ENCODE measurements at regions not wholly inside any gene's neighbourhood (a gene's known extent, or its start where the extent isn't known, plus 50 kb on each side); places are given as distances from the start of the nearest gene placed in this dataset.

- Histone ChIP-seq H3K4me2 (ENCODE audit: low read length) (peak overlapping the region; percentile 73), H3F3A (ENCODE audit: low read length, unreplicated experiment) (no peaks in the 10 kb centered on the region), H3K9me3 (ENCODE audit: low read length) (no peaks in the 10 kb centered on the region), H3K36me3 (ENCODE audit: low read depth, low read length) (no peaks in the 10 kb centered on the region), H3K4me3 (ENCODE audit: low read length) (peak overlapping the region; percentile 36; the same call in 1 of the 2 replicates), H3K27me3 (ENCODE audit: low read length) (no peaks in the 10 kb centered on the region), H2AFZ (ENCODE audit: low read length) (peak overlapping the region; percentile 62), H3K4me1 (ENCODE audit: insufficient read depth, low read length) (peaks cover 54% of the 10 kb centered on the region), H3K9ac (ENCODE audit: low read length) (peak overlapping the region; percentile 87), H3K79me2 (ENCODE audit: low read length) (no peaks in the 10 kb centered on the region), H3K9me2 (replicated peaks; ENCODE audit: low read length) (no peaks in the 10 kb centered on the region), H4K20me1 (ENCODE audit: low read length) (no peaks in the 10 kb centered on the region), H3K27ac (ENCODE audit: low read length) (peak overlapping the region; percentile 96)
- POLR2A ChIA-PET (ENCODE audit: unreplicated experiment), result interaction anchor here (0.7 kb wide), 3 partner anchors 92 to 293 kb away, joined by 3 to 6 read pairs (median 4); no protein-coding TSS in a partner anchor
- TSS peak; percentile 98 for BruUV-seq (replicated peaks)
- CTCF ChIA-PET, result interaction anchor here (0.6 kb wide), 1 partner anchor 46 kb away, joined by 4 read pairs; no protein-coding TSS in a partner anchor
- DNase-seq, result peak; percentile 89
- peak; percentile 60 for ATAC-seq
- TF ChIP-seq EZH2 (IDR thresholded peaks at IDR 0.05; ENCODE audit: low read length, unreplicated experiment), result no peak
- TF ChIP-seq CTCF (conservative IDR thresholded peaks at IDR 0.05; ENCODE audit: low read depth, low read length), result peak; percentile 21; the same call in 1 of the 2 replicates
- intact Hi-C loops (cut with micrococcal nuclease), result loop anchor here (1.0 kb wide), 1 partner anchor 25 kb away; no protein-coding TSS in a partner anchor
Observed at GRCh38 chr20:50415021-50415515, 95.1 kb upstream of the PTPN1 start.

- H2AFZ ChIP-seq (ENCODE audit: low read length), result peak overlapping the region; percentile 62
- ChIA-PET POLR2A (ENCODE audit: unreplicated experiment) (interaction anchor here (0.7 kb wide), 1 partner anchor 204 kb away, joined by 6 read pairs; no protein-coding TSS in a partner anchor), CTCF (interaction anchor here (0.6 kb wide), 1 partner anchor 45 kb away, joined by 4 read pairs; no protein-coding TSS in a partner anchor)
- BruUV-seq (replicated peaks), result no TSS peak
- peak; percentile 90 for ATAC-seq
- H3K4me1 ChIP-seq (ENCODE audit: insufficient read depth, low read length), result peaks cover 54% of the 10 kb centered on the region
- H3K4me3 ChIP-seq (ENCODE audit: low read length), result peak overlapping the region; percentile 36; the same call in 1 of the 2 replicates
- peak overlapping the region; percentile 73 for H3K4me2 ChIP-seq (ENCODE audit: low read length)
- no peaks in the 10 kb centered on the region for H3F3A ChIP-seq (ENCODE audit: low read length, unreplicated experiment)
- H3K9ac ChIP-seq (ENCODE audit: low read length), result peak overlapping the region; percentile 87
- intact Hi-C loops (cut with micrococcal nuclease), result loop anchor here (1.0 kb wide), 1 partner anchor 25 kb away; no protein-coding TSS in a partner anchor
- H3K79me2 ChIP-seq (ENCODE audit: low read length), result no peaks in the 10 kb centered on the region
- H3K27ac ChIP-seq (ENCODE audit: low read length), result peak overlapping the region; percentile 96
- H3K27me3 ChIP-seq (ENCODE audit: low read length), result no peaks in the 10 kb centered on the region
- no peaks in the 10 kb centered on the region for H3K9me2 ChIP-seq (replicated peaks; ENCODE audit: low read length)
- no peaks in the 10 kb centered on the region for H4K20me1 ChIP-seq (ENCODE audit: low read length)
- H3K9me3 ChIP-seq (ENCODE audit: low read length), result no peaks in the 10 kb centered on the region
- TF ChIP-seq EZH2phosphoT487 (IDR thresholded peaks at IDR 0.05; ENCODE audit: borderline replicate concordance, low read length), result no peak
- no peak for TF ChIP-seq EZH2 (IDR thresholded peaks at IDR 0.05; ENCODE audit: low read length, unreplicated experiment)
- no peak; the same call in 1 of the 2 replicates for TF ChIP-seq CTCF (conservative IDR thresholded peaks at IDR 0.05; ENCODE audit: low read depth, low read length)
- DNase-seq, result peak; percentile 95
- H3K36me3 ChIP-seq (ENCODE audit: low read depth, low read length), result no peaks in the 10 kb centered on the region
Observed at GRCh38 chr20:50415516-50416268, 94.5 kb upstream of the PTPN1 start.
